ENCODE measurements at regions not wholly inside any gene's neighbourhood (a gene's known extent, or its start where the extent isn't known, plus 50 kb on each side); places are given as distances from the start of the nearest gene placed in this dataset.

GRCh38 chr12:73321319-73321718 is 1049.1 kb downstream of the TRHDE start:
- TF ChIP-seq, protein P1, sequence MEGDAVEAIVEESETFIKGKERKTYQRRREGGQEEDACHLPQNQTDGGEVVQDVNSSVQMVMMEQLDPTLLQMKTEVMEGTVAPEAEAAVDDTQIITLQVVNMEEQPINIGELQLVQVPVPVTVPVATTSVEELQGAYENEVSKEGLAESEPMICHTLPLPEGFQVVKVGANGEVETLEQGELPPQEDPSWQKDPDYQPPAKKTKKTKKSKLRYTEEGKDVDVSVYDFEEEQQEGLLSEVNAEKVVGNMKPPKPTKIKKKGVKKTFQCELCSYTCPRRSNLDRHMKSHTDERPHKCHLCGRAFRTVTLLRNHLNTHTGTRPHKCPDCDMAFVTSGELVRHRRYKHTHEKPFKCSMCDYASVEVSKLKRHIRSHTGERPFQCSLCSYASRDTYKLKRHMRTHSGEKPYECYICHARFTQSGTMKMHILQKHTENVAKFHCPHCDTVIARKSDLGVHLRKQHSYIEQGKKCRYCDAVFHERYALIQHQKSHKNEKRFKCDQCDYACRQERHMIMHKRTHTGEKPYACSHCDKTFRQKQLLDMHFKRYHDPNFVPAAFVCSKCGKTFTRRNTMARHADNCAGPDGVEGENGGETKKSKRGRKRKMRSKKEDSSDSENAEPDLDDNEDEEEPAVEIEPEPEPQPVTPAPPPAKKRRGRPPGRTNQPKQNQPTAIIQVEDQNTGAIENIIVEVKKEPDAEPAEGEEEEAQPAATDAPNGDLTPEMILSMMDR (IDR thresholded peaks at IDR 0.05) = no peak
- no peak overlapping the region for H3K27ac Mint-ChIP-seq

DNA sequence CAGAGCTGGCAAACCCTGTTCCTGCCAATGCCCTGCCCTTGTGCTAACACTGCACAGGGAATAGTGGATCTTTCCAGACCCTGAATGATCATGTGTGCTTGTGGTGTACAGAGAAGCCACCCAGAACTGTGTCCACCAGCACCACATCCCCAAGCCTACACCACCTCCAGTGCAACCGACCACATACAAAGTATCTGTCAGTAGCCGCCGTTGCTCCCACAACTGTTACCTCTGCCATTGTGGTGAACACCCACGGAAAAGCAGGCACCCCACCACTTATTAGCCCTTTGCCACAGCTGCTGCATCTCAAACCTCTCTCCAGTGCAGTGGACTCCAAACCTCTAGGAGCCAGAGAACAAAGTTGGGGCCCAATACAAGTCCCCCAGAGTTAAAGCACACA is 1049.6 kb downstream of the TRHDE start:
- Mint-ChIP-seq H3K4me3 (no peak overlapping the region), H3K9me3 (peaks cover 4 to 20% (median 11%) of the 10 kb centered on the region in 7 donors), H3K27me3 (ENCODE audit: low read depth in 3 of 3) (no peaks in the 10 kb centered on the region), H3K4me1 (no peaks in the 10 kb centered on the region), H3K27ac (no peak overlapping the region), H3K36me3 (no peaks in the 10 kb centered on the region)
- Histone ChIP-seq H3K36me3 (replicated peaks in 1 of 2; ENCODE audit: control insufficient read depth in 1 of 2, insufficient read depth in 2 of 2, low read length in 2 of 2) (no peaks in the 10 kb centered on the region), H3K27me3 (ENCODE audit: control insufficient read depth in 2 of 2, insufficient read depth in 2 of 2, low read length in 2 of 2) (no peaks in the 10 kb centered on the region), H3K79me2 (ENCODE audit: insufficient read depth, low read length) (no peaks in the 10 kb centered on the region), H3K4me3 (replicated peaks in 1 of 3; ENCODE audit: low read depth in 2 of 3, low read length in 3 of 3) (no peak overlapping the region), H3K4me1 (ENCODE audit: control insufficient read depth in 1 of 2, insufficient read depth in 2 of 2, low read length in 2 of 2) (no peaks in the 10 kb centered on the region), H3K9me3 (replicated peaks in 1 of 2; ENCODE audit: control insufficient read depth in 1 of 2, insufficient read depth in 1 of 2, low read length in 2 of 2) (peaks cover 16 to 22% of the 10 kb centered on the region in 2 donors), H2AFZ (ENCODE audit: insufficient read depth, low read depth, low read length, poor library complexity, severe bottlenecking) (no peak overlapping the region), H3K9ac (ENCODE audit: insufficient read depth, low read length, poor library complexity, severe bottlenecking) (no peak overlapping the region), H3K27ac (ENCODE audit: low read depth in 1 of 2, low read length in 2 of 2) (no peak overlapping the region), H4K20me1 (ENCODE audit: insufficient read depth, low read length) (no peaks in the 10 kb centered on the region), H3K4me2 (replicated peaks; ENCODE audit: extremely low read depth, low read length, poor library complexity, severe bottlenecking) (no peak overlapping the region)
- WGBS (ENCODE audit: insufficient coverage) = 85% methylated on average over 3 of the region's 4 CpGs
- intact Hi-C loops (cut with micrococcal nuclease) = no loop called here
- TF ChIP-seq, protein P1 (IDR thresholded peaks at IDR 0.05) = no peak
- DNase-seq = no peak

More at GRCh38 chr12:73321319-73321718, 1049.1 kb downstream of the TRHDE start:
- Histone ChIP-seq H3K27me3 (ENCODE audit: control insufficient read depth in 2 of 2, insufficient read depth in 2 of 2, low read length in 2 of 2) (no peaks in the 10 kb centered on the region), H3K4me1 (ENCODE audit: control insufficient read depth in 1 of 2, insufficient read depth in 2 of 2, low read length in 2 of 2) (no peaks in the 10 kb centered on the region), H3K4me2 (replicated peaks; ENCODE audit: extremely low read depth, low read length, poor library complexity, severe bottlenecking) (no peak overlapping the region), H3K36me3 (replicated peaks in 1 of 2; ENCODE audit: control insufficient read depth in 1 of 2, insufficient read depth in 2 of 2, low read length in 2 of 2) (no peaks in the 10 kb centered on the region), H3K9ac (ENCODE audit: insufficient read depth, low read length, poor library complexity, severe bottlenecking) (no peak overlapping the region), H3K9me3 (replicated peaks in 1 of 2; ENCODE audit: control insufficient read depth in 1 of 2, insufficient read depth in 1 of 2, low read length in 2 of 2) (peaks cover 18 to 24% of the 10 kb centered on the region in 2 donors), H4K20me1 (ENCODE audit: insufficient read depth, low read length) (no peaks in the 10 kb centered on the region), H3K79me2 (ENCODE audit: insufficient read depth, low read length) (no peaks in the 10 kb centered on the region), H2AFZ (ENCODE audit: insufficient read depth, low read depth, low read length, poor library complexity, severe bottlenecking) (no peak overlapping the region), H3K4me3 (replicated peaks in 1 of 3; ENCODE audit: low read depth in 2 of 3, low read length in 3 of 3) (no peak overlapping the region), H3K27ac (ENCODE audit: low read depth in 1 of 2, low read length in 2 of 2) (no peak overlapping the region)
- H3K36me3 Mint-ChIP-seq = no peaks in the 10 kb centered on the region
- H3K4me3 Mint-ChIP-seq = no peak overlapping the region
- no peaks in the 10 kb centered on the region for H3K27me3 Mint-ChIP-seq (ENCODE audit: low read depth in 3 of 3)
- H3K9me3 Mint-ChIP-seq = peaks cover 4 to 21% (median 12%) of the 10 kb centered on the region in 7 donors
- 100% methylated on average over 1 of the region's 1 CpG for WGBS (ENCODE audit: insufficient coverage)
- no peak for DNase-seq
- intact Hi-C loops (cut with micrococcal nuclease) = no loop called here
- no peaks in the 10 kb centered on the region for H3K4me1 Mint-ChIP-seq

Data from CD14-positive monocyte (primary cell).